Body of pancreas (tissue), 4 donors: ENCODE measurements at regions not wholly inside any gene's neighbourhood (a gene's known extent, or its start where the extent isn't known, plus 50 kb on each side); places are given as distances from the start of the nearest gene placed in this dataset.

Experiments
- POLR2A ChIP-seq, 3 donors: fragments of 450-650 bp; IDR thresholded peaks; one replicate each; pipeline ENCODE4 v1.6.1; 2016; ENCODE audit warnings: antibody characterized with exemption in 3 of 3, mild to moderate bottlenecking in 2 of 3
- TF ChIP-seq, protein P1 (sequence below), 7 experiments: fragments of 450-650 bp in 4 of 7; fragments of 200-600 bp in 3 of 7; sonication (generic) in 3 of 7; IDR thresholded peaks; one replicate each; pipeline ENCODE4 v1.5.1; 2016 to 2019; ENCODE audit warnings: antibody characterized with exemption in 7 of 7

- TF ChIP-seq, protein P1, sequence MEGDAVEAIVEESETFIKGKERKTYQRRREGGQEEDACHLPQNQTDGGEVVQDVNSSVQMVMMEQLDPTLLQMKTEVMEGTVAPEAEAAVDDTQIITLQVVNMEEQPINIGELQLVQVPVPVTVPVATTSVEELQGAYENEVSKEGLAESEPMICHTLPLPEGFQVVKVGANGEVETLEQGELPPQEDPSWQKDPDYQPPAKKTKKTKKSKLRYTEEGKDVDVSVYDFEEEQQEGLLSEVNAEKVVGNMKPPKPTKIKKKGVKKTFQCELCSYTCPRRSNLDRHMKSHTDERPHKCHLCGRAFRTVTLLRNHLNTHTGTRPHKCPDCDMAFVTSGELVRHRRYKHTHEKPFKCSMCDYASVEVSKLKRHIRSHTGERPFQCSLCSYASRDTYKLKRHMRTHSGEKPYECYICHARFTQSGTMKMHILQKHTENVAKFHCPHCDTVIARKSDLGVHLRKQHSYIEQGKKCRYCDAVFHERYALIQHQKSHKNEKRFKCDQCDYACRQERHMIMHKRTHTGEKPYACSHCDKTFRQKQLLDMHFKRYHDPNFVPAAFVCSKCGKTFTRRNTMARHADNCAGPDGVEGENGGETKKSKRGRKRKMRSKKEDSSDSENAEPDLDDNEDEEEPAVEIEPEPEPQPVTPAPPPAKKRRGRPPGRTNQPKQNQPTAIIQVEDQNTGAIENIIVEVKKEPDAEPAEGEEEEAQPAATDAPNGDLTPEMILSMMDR (IDR thresholded peaks at IDR 0.05) = no peak
- TF ChIP-seq POLR2A (IDR thresholded peaks at IDR 0.05) = no peak
Observed at GRCh38 chr15:35311615-35312014, 226.5 kb upstream of the NANOGP8 start.
